Esophagus (tissue), 2 donors: ENCODE measurements at regions not wholly inside any gene's neighbourhood (a gene's known extent, or its start where the extent isn't known, plus 50 kb on each side); places are given as distances from the start of the nearest gene placed in this dataset.

ENCODE experiments used
- H3K27ac ChIP-seq, 2 donors: one replicate each; pipeline ENCODE4 v1.5.1; 2013; ENCODE audit warnings: low read depth in 2 of 2, mild to moderate bottlenecking in 2 of 2, inconsistent platforms in 1 of 2, low read length in 1 of 2, moderate library complexity in 1 of 2
- H3K27me3 ChIP-seq, 2 donors: one replicate each; pipeline ENCODE4 v1.6.1; 2013; ENCODE audit warnings: low read length in 2 of 2, control low read depth in 1 of 2, mild to moderate bottlenecking in 1 of 2; ENCODE audit not compliant: insufficient read depth in 2 of 2, control insufficient read depth in 1 of 2
- H3K36me3 ChIP-seq, 2 donors: one replicate each; pipeline ENCODE4 v1.6.1; 2013; ENCODE audit warnings: low read length in 1 of 2; ENCODE audit not compliant: control insufficient read depth in 2 of 2, insufficient read depth in 2 of 2
- H3K4me1 ChIP-seq, 2 donors: one replicate each; pipeline ENCODE4 v1.6.1; 2013; ENCODE audit warnings: low read length in 1 of 2; ENCODE audit not compliant: control insufficient read depth in 2 of 2, insufficient read depth in 2 of 2
- H3K4me3 ChIP-seq, 2 donors: one replicate each; pipeline ENCODE4 v1.5.1; 2013; ENCODE audit warnings: low read length in 2 of 2, mild to moderate bottlenecking in 2 of 2, low read depth in 1 of 2, moderate library complexity in 1 of 2
- H3K9me3 ChIP-seq, 2 donors: one replicate each; pipeline ENCODE4 v1.6.1; 2013; ENCODE audit warnings: mild to moderate bottlenecking in 2 of 2, low read depth in 1 of 2, low read length in 1 of 2, moderate library complexity in 1 of 2; ENCODE audit not compliant: control insufficient read depth in 2 of 2, insufficient read depth in 1 of 2
- WGBS, 2 donors: extraction: QIAGEN DNeasy Blood & Tissue Kit; methylation state at CpG; one replicate each; pipeline ENCODE4 v1.1.7; 2013; 5-methylcytosine and 5-hydroxymethylcytosine counted together
- donor health status: healthy with polysubstance abuse.
- donor health status: Bipolar disorder and iron deficiency.

- 78 to 81% methylated on average over 34 of the region's 34 CpGs for WGBS, 2 donors
- Histone ChIP-seq H3K27me3 (no peaks in the 10 kb centered on the region), H3K9me3 (peaks cover 36 to 51% of the 10 kb centered on the region in 2 donors), H3K27ac (no peak overlapping the region), H3K4me1 (no peaks in the 10 kb centered on the region), H3K36me3 (no peaks in the 10 kb centered on the region), H3K4me3 (no peak overlapping the region)
These were observed 270.7 kb downstream of the ALG10 start for GRCh38 chr12:34292736-34293625.

DNA sequence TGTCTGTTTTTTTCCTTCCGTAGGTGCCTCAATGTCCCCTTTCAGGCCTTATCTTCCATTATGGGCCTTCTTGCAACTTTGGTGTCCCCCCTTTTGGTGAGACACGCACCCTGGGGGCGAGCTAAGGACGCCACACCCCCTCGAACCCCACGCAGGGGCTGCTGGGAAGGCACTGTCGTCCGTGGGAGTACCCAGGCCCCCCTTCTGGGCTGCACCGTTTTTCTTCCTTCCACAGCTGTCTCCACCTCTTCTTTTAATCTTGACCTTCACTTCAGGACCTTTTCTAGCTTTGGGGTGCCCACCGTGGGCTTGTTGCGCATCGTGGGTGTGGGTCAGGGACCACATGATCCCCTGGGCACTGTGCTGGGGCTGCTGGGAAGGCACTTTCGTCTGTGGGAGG lies 271.8 kb downstream of the ALG10 start:
- H3K4me3 ChIP-seq: no peak overlapping the region
- WGBS, 2 donors: 76 to 78% methylated on average over 13 of the region's 13 CpGs
- no peaks in the 10 kb centered on the region for H3K36me3 ChIP-seq
- H3K4me1 ChIP-seq: no peaks in the 10 kb centered on the region
- peaks cover 36 to 57% of the 10 kb centered on the region in 2 donors for H3K9me3 ChIP-seq
- H3K27me3 ChIP-seq: no peaks in the 10 kb centered on the region
- H3K27ac ChIP-seq: no peak overlapping the region

- H3K27me3 ChIP-seq: no peaks in the 10 kb centered on the region
- H3K9me3 ChIP-seq: peaks cover 42 to 60% of the 10 kb centered on the region in 2 donors
- H3K27ac ChIP-seq: no peak overlapping the region
- H3K4me3 ChIP-seq: no peak overlapping the region
- 80 to 86% methylated on average over 23 of the region's 23 CpGs for WGBS, 2 donors
- H3K36me3 ChIP-seq: no peaks in the 10 kb centered on the region
- no peaks in the 10 kb centered on the region for H3K4me1 ChIP-seq
These were observed 272.5 kb downstream of the ALG10 start for GRCh38 chr12:34294671-34295365.

DNA sequence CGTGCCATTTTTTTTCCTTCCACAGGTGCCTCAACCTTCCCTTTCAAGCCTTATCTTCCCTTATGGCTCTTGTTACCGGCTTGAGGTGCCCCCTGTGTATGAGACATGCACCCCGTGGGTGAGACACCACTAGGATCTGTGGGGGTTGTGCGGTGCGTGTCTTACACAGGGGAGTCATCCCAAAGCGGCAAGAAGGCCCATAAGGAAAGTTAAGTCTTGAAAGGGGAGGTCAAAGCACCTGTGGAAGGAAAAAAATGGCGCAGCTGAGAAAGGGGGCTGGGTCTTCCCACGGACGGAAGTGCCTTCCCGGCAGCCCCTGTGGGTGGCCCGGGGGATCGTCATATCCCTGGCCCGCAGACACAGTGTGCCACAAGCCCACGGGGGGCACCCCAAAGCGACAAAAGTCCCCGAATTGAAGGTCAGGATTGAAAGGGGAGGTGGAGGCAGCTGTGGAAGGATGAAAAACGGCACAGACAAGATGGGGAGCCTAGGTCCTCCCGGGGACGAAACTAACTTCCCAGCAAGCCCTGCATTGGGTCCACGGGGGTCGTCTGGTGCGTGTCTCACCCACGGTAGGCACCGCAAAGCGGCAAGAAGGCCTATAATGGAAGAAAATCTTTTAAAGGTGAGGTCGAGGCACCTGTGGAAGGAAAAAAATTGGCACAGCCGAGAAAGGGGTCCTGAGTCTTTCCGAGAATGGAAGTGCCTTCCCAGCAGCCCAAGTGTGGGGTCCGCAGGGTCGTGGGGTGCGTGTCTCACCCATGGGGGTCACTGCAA lies 273.3 kb downstream of the ALG10 start:
- H3K27me3 ChIP-seq: no peaks in the 10 kb centered on the region
- no peak overlapping the region for H3K4me3 ChIP-seq
- no peak overlapping the region for H3K27ac ChIP-seq
- H3K36me3 ChIP-seq: no peaks in the 10 kb centered on the region
- 78 to 81% methylated on average over 31 of the region's 31 CpGs for WGBS, 2 donors
- peaks cover 43 to 56% of the 10 kb centered on the region in 2 donors for H3K9me3 ChIP-seq
- H3K4me1 ChIP-seq: no peaks in the 10 kb centered on the region

- Histone ChIP-seq H3K27ac (no peak overlapping the region), H3K27me3 (no peaks in the 10 kb centered on the region), H3K9me3 (peaks cover 46 to 57% of the 10 kb centered on the region in 2 donors), H3K4me3 (no peak overlapping the region), H3K36me3 (no peaks in the 10 kb centered on the region), H3K4me1 (no peaks in the 10 kb centered on the region)
- 67 to 73% methylated on average over 30 of the region's 30 CpGs for WGBS, 2 donors
These were observed 274.1 kb downstream of the ALG10 start for GRCh38 chr12:34296143-34297041.

GRCh38 chr12:34297126-34297789 lies 275.0 kb downstream of the ALG10 start:
- Histone ChIP-seq H3K27me3 (no peaks in the 10 kb centered on the region), H3K27ac (no peak overlapping the region), H3K9me3 (peaks cover 48 to 57% of the 10 kb centered on the region in 2 donors), H3K4me3 (no peak overlapping the region), H3K4me1 (no peaks in the 10 kb centered on the region), H3K36me3 (no peaks in the 10 kb centered on the region)
- 55 to 58% methylated on average over 18 of the region's 18 CpGs for WGBS, 2 donors

DNA sequence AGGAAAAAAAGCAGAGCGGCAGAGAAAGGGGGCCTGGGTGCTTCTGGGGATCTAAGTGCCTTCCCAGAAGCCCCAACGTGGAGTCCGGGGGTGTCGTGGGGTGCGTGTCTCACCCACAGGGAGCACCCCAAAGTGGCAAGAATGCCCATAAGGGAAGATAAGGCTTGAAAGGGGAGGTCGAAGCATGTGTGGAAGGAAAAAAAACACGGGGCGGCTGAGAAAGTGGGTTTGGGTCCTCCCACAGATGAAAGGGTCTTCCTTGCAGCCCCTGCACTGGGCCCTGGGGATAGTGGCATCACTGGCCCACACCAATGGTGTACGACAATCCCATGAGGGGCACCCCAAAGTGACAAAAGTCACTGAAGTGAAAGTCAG lies 275.5 kb downstream of the ALG10 start:
- Histone ChIP-seq H3K27me3 (no peaks in the 10 kb centered on the region), H3K4me1 (no peaks in the 10 kb centered on the region), H3K27ac (no peak overlapping the region), H3K9me3 (peaks cover 52 to 60% of the 10 kb centered on the region in 2 donors), H3K4me3 (no peak overlapping the region), H3K36me3 (no peaks in the 10 kb centered on the region)
- WGBS, 2 donors: 70 to 80% methylated on average over 9 of the region's 9 CpGs

DNA sequence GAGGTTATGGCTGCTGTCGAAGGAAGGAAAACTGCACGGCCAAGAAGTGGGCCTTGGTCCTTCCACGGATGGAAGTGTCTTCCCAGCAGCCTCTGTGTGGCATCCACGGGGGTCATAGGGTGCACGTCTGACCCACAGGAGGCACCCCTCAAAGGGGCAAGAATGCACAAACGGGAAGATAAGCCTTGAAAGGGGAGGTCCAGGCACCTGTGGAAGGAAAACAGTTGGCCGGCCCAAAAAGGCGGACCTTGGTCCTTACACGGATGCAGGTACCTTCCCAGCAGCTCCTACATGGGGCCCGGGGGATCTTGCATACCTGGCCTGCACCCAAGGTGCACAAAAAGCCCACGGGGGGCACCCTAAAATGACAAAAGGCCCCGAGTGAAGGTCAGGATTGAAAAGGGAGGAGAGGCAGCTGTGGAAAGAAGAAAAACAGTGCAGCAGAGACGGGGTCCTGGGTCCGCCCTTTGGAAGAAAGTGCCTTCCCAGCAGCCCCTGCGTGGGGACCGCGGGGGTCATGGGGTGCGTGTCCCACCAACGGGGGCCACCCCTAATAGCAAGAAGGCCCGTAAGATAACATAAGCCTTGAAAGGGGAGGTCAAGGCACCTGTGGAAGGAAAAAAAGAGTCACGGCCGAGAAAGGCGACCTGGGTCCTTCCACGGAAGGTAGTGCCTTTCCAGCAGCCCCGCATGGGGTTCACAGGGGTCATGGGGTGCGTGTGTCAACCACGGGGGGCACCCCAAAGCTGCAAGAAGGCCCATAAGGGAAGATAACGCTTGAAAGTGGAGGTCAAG lies 276.1 kb downstream of the ALG10 start:
- Histone ChIP-seq H3K9me3 (peaks cover 56 to 58% of the 10 kb centered on the region in 2 donors), H3K4me1 (no peaks in the 10 kb centered on the region), H3K27me3 (no peaks in the 10 kb centered on the region), H3K4me3 (no peak overlapping the region), H3K36me3 (no peaks in the 10 kb centered on the region), H3K27ac (no peak overlapping the region)
- WGBS, 2 donors: 75 to 85% methylated on average over 28 of the region's 28 CpGs
